SK-N-SH treated with all-trans-retinoic acid at 6 μM for 48 hours (cell line): ENCODE measurements at regions not wholly inside any gene's neighbourhood (a gene's known extent, or its start where the extent isn't known, plus 50 kb on each side); places are given as distances from the start of the nearest gene placed in this dataset.

Source experiments
- ATAC-seq: fragments of 200-7000 bp; cut with Tn5 transposase; 3 replicates; pipeline ENCODE4 v1.9.1; 2020; ENCODE audit warnings: mild to moderate bottlenecking, moderate library complexity
- ARNTL ChIP-seq: fragments of 450-650 bp; formaldehyde crosslinking; IDR thresholded peaks from 2 replicates; pipeline ENCODE4 v1.5.0; 2020; ENCODE audit warnings: low read depth, mild to moderate bottlenecking, moderate library complexity, borderline replicate concordance
- BACH2 ChIP-seq: fragments of 250-450 bp; sonication (Bioruptor Pico); IDR thresholded peaks from 2 replicates; pipeline ENCODE4 v1.9.0; 2021; ENCODE audit warnings: mild to moderate bottlenecking, borderline replicate concordance
- CSDC2 ChIP-seq: fragments of 250-450 bp; sonication (Bioruptor Pico); IDR thresholded peaks from 2 replicates; pipeline ENCODE4 v1.5.0; 2020; ENCODE audit warnings: mild to moderate bottlenecking, moderate library complexity
- CSRNP3 ChIP-seq: fragments of 250-450 bp; sonication (Bioruptor Pico); IDR thresholded peaks from 2 replicates; pipeline ENCODE4 v1.5.1; 2021; ENCODE audit warnings: mild to moderate bottlenecking, moderate library complexity
- ESRRG ChIP-seq: fragments of 250-450 bp; sonication (Bioruptor Pico); IDR thresholded peaks from 2 replicates; pipeline ENCODE4 v1.6.1; 2021; ENCODE audit warnings: mild to moderate bottlenecking
- GLIS3 ChIP-seq: fragments of 250-450 bp; sonication (Bioruptor Pico); IDR thresholded peaks from 2 replicates; pipeline ENCODE4 v1.5.0; 2020; ENCODE audit warnings: mild to moderate bottlenecking, moderate library complexity
- ISL1 ChIP-seq: fragments of 250-450 bp; sonication (Bioruptor Pico); IDR thresholded peaks from 2 replicates; pipeline ENCODE4 v2.1.2; 2022; ENCODE audit warnings: mild to moderate bottlenecking, moderate library complexity
- OSR1 ChIP-seq: fragments of 250-450 bp; sonication (Bioruptor Pico); IDR thresholded peaks from 2 replicates; pipeline ENCODE4 v1.8.0; 2022; ENCODE audit warnings: moderate library complexity, mild to moderate bottlenecking, inconsistent platforms
- PATZ1 ChIP-seq: fragments of 250-450 bp; sonication (Bioruptor Pico); IDR thresholded peaks from 2 replicates; pipeline ENCODE4 v1.8.0; 2020; ENCODE audit warnings: mild to moderate bottlenecking, moderate library complexity, borderline replicate concordance
- POU6F1 ChIP-seq: fragments of 250-450 bp; sonication (Bioruptor Pico); IDR thresholded peaks from 2 replicates; pipeline ENCODE4 v1.8.0; 2021; ENCODE audit warnings: low read depth, mild to moderate bottlenecking, moderate library complexity, borderline replicate concordance
- PPARA ChIP-seq: fragments of 250-450 bp; sonication (Bioruptor Pico); IDR thresholded peaks from 2 replicates; pipeline ENCODE4 v1.5.0; 2020; ENCODE audit warnings: mild to moderate bottlenecking, borderline replicate concordance
- RARB ChIP-seq: fragments of 250-450 bp; sonication (Bioruptor Pico); IDR thresholded peaks from 2 replicates; pipeline ENCODE4 v1.8.0; 2021; ENCODE audit warnings: mild to moderate bottlenecking, moderate library complexity
- SNAI2 ChIP-seq: fragments of 250-450 bp; sonication (Bioruptor Pico); IDR thresholded peaks from 2 replicates; pipeline ENCODE4 v1.5.0; 2020; ENCODE audit warnings: mild to moderate bottlenecking, moderate library complexity
- TCF4 ChIP-seq: fragments of 250-450 bp; sonication (Bioruptor Pico); IDR thresholded peaks from 2 replicates; pipeline ENCODE4 v1.8.0; 2021; ENCODE audit warnings: mild to moderate bottlenecking, moderate library complexity, borderline replicate concordance
- TOX ChIP-seq: fragments of 250-450 bp; sonication (Bioruptor Pico); IDR thresholded peaks from 2 replicates; pipeline ENCODE4 v1.8.0; 2021; ENCODE audit warnings: mild to moderate bottlenecking, moderate library complexity, borderline replicate concordance
- TSHZ2 ChIP-seq: fragments of 250-450 bp; sonication (Bioruptor Pico); IDR thresholded peaks from 2 replicates; pipeline ENCODE4 v1.5.0; 2020; ENCODE audit warnings: mild to moderate bottlenecking, moderate library complexity
- ZC3H10 ChIP-seq: fragments of 250-450 bp; sonication (Bioruptor Pico); IDR thresholded peaks from 2 replicates; pipeline ENCODE4 v1.5.1; 2021; ENCODE audit warnings: mild to moderate bottlenecking, moderate library complexity
- ZFP3 ChIP-seq: fragments of 250-450 bp; sonication (Bioruptor Pico); IDR thresholded peaks from 2 replicates; pipeline ENCODE4 v1.5.0; 2020; ENCODE audit warnings: mild to moderate bottlenecking, moderate library complexity
- ZFP30 ChIP-seq: fragments of 450-650 bp; formaldehyde crosslinking; IDR thresholded peaks from 2 replicates; pipeline ENCODE4 v1.5.0; 2022; ENCODE audit warnings: mild to moderate bottlenecking, moderate library complexity
- ZNF565 ChIP-seq: fragments of 450-650 bp; formaldehyde crosslinking; conservative IDR thresholded peaks from 2 replicates; pipeline ENCODE4 v1.5.0; 2020; ENCODE audit warnings: low read depth, mild to moderate bottlenecking, moderate library complexity
- ZNF70 ChIP-seq: fragments of 450-650 bp; formaldehyde crosslinking; IDR thresholded peaks from 2 replicates; pipeline ENCODE4 v1.5.0; 2020; ENCODE audit warnings: mild to moderate bottlenecking, moderate library complexity
- ZNF8 ChIP-seq: fragments of 450-650 bp; formaldehyde crosslinking; IDR thresholded peaks from 2 replicates; pipeline ENCODE4 v1.5.0; 2020; ENCODE audit warnings: mild to moderate bottlenecking, moderate library complexity

GRCh38 chr13:76398425-76398824 is 487.8 kb downstream of the KCTD12 start:
- no peak for ATAC-seq
- TF ChIP-seq TCF4 (CRISPR knock-in tag) (no peak), SNAI2 (no peak), ZC3H10 (CRISPR knock-in tag) (no peak), ISL1 (CRISPR knock-in tag) (no peak), GLIS3 (CRISPR knock-in tag) (no peak), PPARA (no peak), ESRRG (CRISPR knock-in tag) (no peak), ZNF565 (CRISPR knock-in tag) (no peak), RARB (no peak), PATZ1 (CRISPR knock-in tag) (no peak), POU6F1 (CRISPR knock-in tag) (no peak), ZFP3 (no peak), OSR1 (no peak), ZFP30 (CRISPR knock-in tag) (no peak), CSDC2 (CRISPR knock-in tag) (no peak), ARNTL (CRISPR knock-in tag) (no peak)

GRCh38 chr13:76397413-76397812 is 488.8 kb downstream of the KCTD12 start:
- TF ChIP-seq TOX (CRISPR knock-in tag) (no peak), OSR1 (no peak), ISL1 (CRISPR knock-in tag) (no peak), ZC3H10 (CRISPR knock-in tag) (no peak), ZNF565 (CRISPR knock-in tag) (no peak), ESRRG (CRISPR knock-in tag) (no peak)
- TF ChIP-seq, all 23 proteins: peak for 0
- no peak for ATAC-seq

- ATAC-seq: no peak
- no peak for TF ChIP-seq ISL1 (CRISPR knock-in tag)
- no peak for TF ChIP-seq ARNTL (CRISPR knock-in tag)
- no peak for TF ChIP-seq ZNF565 (CRISPR knock-in tag)
Observed at GRCh38 chr13:76389321-76389720, 496.9 kb downstream of the KCTD12 start.

- ATAC-seq: no peak
- no peak for TF ChIP-seq ZFP30 (CRISPR knock-in tag)
- TF ChIP-seq GLIS3 (CRISPR knock-in tag): no peak
- TF ChIP-seq POU6F1 (CRISPR knock-in tag): no peak
- no peak for TF ChIP-seq PATZ1 (CRISPR knock-in tag)
- no peak for TF ChIP-seq ZNF8 (CRISPR knock-in tag)
- TF ChIP-seq TSHZ2 (CRISPR knock-in tag): no peak
- no peak for TF ChIP-seq CSRNP3
- no peak for TF ChIP-seq PPARA
- no peak for TF ChIP-seq CSDC2 (CRISPR knock-in tag)
- TF ChIP-seq ZNF70 (CRISPR knock-in tag): no peak
- no peak for TF ChIP-seq ARNTL (CRISPR knock-in tag)
- TF ChIP-seq ISL1 (CRISPR knock-in tag): no peak
- no peak for TF ChIP-seq ZFP3
- TF ChIP-seq ZNF565 (CRISPR knock-in tag): no peak
- no peak for TF ChIP-seq BACH2 (CRISPR knock-in tag)
- TF ChIP-seq SNAI2: no peak
- TF ChIP-seq ZC3H10 (CRISPR knock-in tag): no peak
- TF ChIP-seq OSR1: no peak
Observed at GRCh38 chr13:76387566-76387965, 498.6 kb downstream of the KCTD12 start.
